ENCODE measurements at regions not wholly inside any gene's neighbourhood (a gene's known extent, or its start where the extent isn't known, plus 50 kb on each side); places are given as distances from the start of the nearest gene placed in this dataset.

DNA sequence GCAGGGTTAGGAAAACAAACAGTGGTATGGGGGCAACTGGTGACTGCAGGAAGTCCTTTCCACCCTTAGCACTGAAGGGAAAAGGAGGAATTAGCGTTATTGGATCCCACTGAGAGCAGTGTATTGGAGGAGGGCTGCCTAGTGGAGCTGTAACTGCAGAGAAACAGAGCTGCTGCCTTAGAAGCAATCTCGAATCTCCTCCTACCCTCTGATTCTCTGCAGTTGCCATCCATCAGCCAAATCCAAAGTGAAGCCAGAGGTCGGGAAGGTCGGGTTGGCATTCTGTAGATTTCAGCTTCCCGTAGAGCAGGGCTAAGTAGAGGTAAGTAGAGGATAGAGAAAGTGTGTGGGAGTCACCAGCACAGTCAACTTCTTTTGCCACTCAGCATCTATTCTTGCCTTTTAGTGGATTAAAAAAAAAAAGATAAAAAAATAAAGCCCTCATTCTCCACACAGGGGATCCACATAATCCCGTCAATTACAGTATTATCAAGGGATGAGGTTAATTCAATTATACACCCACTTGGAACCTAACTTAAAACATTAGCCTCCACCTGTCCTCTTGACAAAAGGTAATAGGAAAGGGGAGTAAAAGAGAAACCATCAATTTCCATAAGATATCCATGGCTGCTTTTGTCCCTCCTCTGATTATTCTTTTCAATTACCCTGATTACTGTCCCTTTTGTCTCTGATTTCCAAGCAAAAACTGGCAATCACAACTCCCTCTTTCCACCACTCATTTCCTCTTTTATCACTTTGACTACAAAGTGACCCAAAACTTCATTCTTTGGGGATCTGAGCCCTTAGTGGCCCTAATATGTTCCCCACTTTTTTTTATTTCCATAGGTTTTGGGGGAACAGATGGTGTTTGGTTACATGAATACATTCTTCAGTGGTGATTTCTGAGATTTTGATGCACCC is 234.7 kb downstream of the RBM26 start:
- H3K4me3 ChIP-seq (ENCODE audit: low read depth, low read length): no peak overlapping the region
- TF ChIP-seq, protein P1, sequence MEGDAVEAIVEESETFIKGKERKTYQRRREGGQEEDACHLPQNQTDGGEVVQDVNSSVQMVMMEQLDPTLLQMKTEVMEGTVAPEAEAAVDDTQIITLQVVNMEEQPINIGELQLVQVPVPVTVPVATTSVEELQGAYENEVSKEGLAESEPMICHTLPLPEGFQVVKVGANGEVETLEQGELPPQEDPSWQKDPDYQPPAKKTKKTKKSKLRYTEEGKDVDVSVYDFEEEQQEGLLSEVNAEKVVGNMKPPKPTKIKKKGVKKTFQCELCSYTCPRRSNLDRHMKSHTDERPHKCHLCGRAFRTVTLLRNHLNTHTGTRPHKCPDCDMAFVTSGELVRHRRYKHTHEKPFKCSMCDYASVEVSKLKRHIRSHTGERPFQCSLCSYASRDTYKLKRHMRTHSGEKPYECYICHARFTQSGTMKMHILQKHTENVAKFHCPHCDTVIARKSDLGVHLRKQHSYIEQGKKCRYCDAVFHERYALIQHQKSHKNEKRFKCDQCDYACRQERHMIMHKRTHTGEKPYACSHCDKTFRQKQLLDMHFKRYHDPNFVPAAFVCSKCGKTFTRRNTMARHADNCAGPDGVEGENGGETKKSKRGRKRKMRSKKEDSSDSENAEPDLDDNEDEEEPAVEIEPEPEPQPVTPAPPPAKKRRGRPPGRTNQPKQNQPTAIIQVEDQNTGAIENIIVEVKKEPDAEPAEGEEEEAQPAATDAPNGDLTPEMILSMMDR (IDR thresholded peaks at IDR 0.05; ENCODE audit: borderline replicate concordance, insufficient read depth, low read depth, low read length): no peak

DNA sequence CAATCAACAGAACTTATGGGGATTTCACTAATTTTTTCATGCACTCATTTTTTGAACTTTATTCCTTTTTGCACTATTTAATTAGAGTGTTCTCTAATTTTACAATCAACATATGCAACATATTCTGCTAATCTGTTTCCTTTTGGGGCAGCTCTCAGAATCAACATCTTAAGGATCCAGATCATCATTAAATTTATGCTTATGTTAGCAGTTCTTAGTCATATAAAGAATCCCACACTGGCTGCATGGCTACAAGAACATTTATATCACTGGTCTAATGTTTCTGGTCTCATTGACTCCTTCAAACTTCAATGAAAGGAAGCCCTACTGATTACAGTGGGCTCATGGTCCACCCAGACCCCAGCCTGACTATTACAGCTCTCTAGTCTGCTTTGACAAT is 245.2 kb downstream of the RBM26 start:
- H3K4me3 ChIP-seq (ENCODE audit: low read depth, low read length): no peak overlapping the region
- TF ChIP-seq, protein P1 (IDR thresholded peaks at IDR 0.05; ENCODE audit: borderline replicate concordance, insufficient read depth, low read depth, low read length): no peak

DNA sequence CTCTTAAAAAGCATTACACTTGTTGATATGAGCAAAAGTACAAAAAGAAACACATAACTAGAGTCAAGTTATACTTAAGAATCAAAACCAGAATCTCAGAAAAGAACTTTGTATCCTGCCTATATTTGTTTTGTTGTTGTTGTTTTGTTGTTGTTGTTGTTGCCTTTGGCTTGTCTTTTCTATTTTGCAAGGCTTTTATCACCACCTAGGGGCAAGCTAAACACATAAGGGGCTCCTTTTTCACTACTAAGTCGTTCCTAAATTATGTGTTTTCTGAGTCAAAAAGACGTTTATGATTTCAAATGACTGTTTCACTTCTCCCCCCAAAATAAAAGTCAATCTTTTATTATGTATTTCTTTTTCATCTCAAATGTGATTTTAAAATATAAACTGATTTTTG is 250.2 kb downstream of the RBM26 start:
- no peak overlapping the region for H3K4me3 ChIP-seq (ENCODE audit: low read depth, low read length)
- TF ChIP-seq, protein P1 (IDR thresholded peaks at IDR 0.05; ENCODE audit: borderline replicate concordance, insufficient read depth, low read depth, low read length): no peak

DNA sequence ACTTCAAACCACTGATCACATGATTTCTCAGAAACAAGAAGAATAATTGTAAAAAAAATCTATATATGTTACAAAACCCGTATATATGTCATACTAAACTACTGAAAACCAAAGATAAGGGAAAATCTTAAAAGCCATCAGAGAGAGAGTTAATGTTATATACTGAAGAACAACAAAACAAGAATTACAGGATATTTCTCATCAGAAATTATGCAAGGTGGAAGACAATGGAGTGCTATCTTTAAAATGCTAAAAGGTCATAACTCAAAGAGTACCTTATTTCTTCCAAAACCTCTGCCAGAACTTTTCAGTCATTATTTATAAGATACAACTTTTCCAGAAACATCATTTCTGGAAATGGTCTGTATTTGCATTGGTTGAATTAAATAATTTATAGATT is 256.8 kb downstream of the RBM26 start:
- TF ChIP-seq, protein P1 (IDR thresholded peaks at IDR 0.05; ENCODE audit: borderline replicate concordance, insufficient read depth, low read depth, low read length): no peak
- H3K4me3 ChIP-seq (ENCODE audit: low read depth, low read length): no peak overlapping the region

DNA sequence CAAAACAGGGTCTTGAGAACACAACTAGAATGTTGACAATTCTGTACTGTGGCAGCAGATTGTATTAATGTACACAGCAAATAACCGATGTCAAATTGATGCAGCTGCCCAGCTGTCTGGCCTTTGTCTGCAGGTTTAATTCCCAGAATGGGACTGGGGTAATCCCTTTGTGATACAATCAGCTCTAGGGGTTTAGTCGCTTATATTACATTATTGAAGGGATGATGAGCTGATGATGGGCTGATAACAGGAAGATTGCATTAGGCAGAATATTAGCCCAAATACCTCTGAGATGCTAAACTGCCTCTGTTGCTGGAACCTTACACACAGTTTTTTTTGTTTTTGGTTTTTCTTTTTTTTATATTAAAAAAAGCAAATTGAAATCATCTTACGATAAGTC is 265.0 kb downstream of the RBM26 start:
- TF ChIP-seq, protein P1 (IDR thresholded peaks at IDR 0.05; ENCODE audit: borderline replicate concordance, insufficient read depth, low read depth, low read length): no peak
- no peak overlapping the region for H3K4me3 ChIP-seq (ENCODE audit: low read depth, low read length)

DNA sequence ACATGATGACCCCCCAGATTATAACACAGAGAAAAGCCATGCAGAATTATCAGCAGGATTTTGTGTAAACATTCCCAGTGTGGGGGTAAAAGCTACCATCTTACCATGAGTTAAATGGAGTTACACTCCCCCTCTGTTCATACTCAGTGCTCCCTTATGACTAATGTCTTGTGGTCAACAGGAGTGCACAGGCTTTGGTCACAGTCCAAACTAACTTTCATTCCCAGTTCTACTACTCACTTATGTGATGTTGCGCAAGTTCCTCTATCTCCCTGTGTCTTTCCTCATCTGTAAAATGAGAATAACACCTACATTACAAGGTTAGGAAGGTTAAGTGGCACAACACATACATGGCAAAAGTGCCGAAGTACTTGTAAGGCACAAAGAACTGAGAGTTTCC is 277.9 kb downstream of the RBM26 start:
- H3K4me3 ChIP-seq (ENCODE audit: low read depth, low read length): no peak overlapping the region
- TF ChIP-seq, protein P1 (IDR thresholded peaks at IDR 0.05; ENCODE audit: borderline replicate concordance, insufficient read depth, low read depth, low read length): no peak

DNA sequence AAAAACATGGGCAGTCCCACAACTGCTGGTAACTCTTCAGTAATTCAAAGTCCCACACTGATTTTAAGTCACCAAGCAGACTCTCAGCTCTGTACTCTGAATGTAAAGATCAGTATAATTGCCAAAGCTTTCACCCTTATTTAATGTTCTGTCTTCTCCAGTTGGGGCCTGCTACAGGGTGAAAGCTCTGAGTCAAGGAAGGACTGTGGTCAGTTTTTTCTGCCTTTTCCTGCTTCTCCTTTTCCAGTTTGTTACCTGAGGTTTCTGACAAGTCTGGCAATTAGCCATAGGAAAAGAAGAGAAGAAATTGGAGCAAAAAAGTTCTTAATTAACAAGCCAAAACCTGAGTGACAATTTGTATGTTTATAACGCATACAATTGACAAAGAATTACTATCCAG is 279.3 kb downstream of the RBM26 start:
- H3K4me3 ChIP-seq (ENCODE audit: low read depth, low read length): no peak overlapping the region
- TF ChIP-seq, protein P1 (IDR thresholded peaks at IDR 0.05; ENCODE audit: borderline replicate concordance, insufficient read depth, low read depth, low read length): no peak

Data from GM12875 (cell line).